ENCODE measurements at regions not wholly inside any gene's neighbourhood (a gene's known extent, or its start where the extent isn't known, plus 50 kb on each side); places are given as distances from the start of the nearest gene placed in this dataset.

DNA sequence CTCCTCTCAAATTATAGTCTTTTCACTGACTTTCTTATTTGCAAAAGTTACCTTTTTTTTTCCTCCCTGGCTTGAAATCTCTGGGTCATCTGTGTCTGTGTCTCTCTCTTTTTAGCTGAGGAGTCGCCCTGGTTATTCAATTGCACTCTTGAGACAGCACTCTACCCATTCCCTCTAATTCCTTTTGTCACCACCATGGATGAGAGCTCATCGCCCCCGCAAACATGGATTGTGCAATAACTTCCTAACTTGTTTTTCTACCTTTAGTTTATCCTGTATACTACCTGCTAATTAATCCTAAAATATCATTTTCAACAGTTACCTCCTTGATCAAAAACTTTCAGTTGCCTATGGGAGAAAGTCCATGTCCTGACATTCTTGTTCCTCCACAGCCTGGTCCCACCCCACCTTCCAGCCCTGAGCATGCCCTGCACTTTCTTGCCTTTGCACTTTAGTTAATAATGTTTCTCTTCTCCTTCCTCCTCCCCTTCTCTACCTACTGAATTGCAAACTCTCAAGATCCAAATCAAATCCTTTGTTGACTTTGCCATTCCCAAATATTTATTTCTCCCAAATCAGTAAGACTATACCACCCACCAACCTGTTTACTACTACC, 110.4 kb upstream of the MAGI3 start:
- no peak overlapping the region for H3K4me3 ChIP-seq (ENCODE audit: low read depth, low read length)
- no peaks in the 10 kb centered on the region for H3K27me3 ChIP-seq (ENCODE audit: control insufficient read depth, insufficient read depth, low read length)
- H3K79me2 ChIP-seq: no peaks in the 10 kb centered on the region
- H3K27ac ChIP-seq: no peak overlapping the region
- no peaks in the 10 kb centered on the region for H3K9me3 ChIP-seq (ENCODE audit: control insufficient read depth, low read length)
- TF ChIP-seq, protein P1, sequence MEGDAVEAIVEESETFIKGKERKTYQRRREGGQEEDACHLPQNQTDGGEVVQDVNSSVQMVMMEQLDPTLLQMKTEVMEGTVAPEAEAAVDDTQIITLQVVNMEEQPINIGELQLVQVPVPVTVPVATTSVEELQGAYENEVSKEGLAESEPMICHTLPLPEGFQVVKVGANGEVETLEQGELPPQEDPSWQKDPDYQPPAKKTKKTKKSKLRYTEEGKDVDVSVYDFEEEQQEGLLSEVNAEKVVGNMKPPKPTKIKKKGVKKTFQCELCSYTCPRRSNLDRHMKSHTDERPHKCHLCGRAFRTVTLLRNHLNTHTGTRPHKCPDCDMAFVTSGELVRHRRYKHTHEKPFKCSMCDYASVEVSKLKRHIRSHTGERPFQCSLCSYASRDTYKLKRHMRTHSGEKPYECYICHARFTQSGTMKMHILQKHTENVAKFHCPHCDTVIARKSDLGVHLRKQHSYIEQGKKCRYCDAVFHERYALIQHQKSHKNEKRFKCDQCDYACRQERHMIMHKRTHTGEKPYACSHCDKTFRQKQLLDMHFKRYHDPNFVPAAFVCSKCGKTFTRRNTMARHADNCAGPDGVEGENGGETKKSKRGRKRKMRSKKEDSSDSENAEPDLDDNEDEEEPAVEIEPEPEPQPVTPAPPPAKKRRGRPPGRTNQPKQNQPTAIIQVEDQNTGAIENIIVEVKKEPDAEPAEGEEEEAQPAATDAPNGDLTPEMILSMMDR (IDR thresholded peaks at IDR 0.05): no peak
- H2AFZ ChIP-seq: no peak overlapping the region
- H3K36me3 ChIP-seq (ENCODE audit: control insufficient read depth, insufficient read depth, low read length): no peaks in the 10 kb centered on the region
- H3K9ac ChIP-seq: no peak overlapping the region
- H3K4me1 ChIP-seq: no peaks in the 10 kb centered on the region
- H3K4me2 ChIP-seq (ENCODE audit: low read length): no peak overlapping the region

DNA sequence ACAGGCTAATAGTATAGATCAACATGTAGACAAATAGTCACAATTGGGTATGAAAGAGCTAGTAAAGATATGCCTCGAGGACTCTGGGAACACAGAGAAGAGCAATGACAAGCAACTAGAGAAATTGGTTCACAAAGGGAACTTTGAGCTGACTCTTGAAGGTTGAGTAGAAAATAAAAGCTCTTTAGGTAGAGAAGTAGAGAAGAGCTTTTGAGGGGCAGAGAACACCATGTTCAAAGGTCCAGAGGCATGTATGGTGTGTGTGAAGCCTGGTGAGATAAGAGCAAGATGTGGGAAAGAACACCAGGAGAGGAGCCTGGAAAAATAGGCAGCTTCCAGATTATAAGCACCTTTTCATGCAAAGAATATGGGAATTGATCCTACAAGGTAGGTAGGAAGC, 109.7 kb upstream of the MAGI3 start:
- H2AFZ ChIP-seq: no peak overlapping the region
- H3K4me2 ChIP-seq (ENCODE audit: low read length): no peak overlapping the region
- H3K9me3 ChIP-seq (ENCODE audit: control insufficient read depth, low read length): no peaks in the 10 kb centered on the region
- no peaks in the 10 kb centered on the region for H3K36me3 ChIP-seq (ENCODE audit: control insufficient read depth, insufficient read depth, low read length)
- H3K4me3 ChIP-seq (ENCODE audit: low read depth, low read length): no peak overlapping the region
- H3K79me2 ChIP-seq: no peaks in the 10 kb centered on the region
- no peak overlapping the region for H3K9ac ChIP-seq
- H3K27me3 ChIP-seq (ENCODE audit: control insufficient read depth, insufficient read depth, low read length): no peaks in the 10 kb centered on the region
- H3K4me1 ChIP-seq: no peaks in the 10 kb centered on the region
- H3K27ac ChIP-seq: no peak overlapping the region
- TF ChIP-seq, protein P1 (IDR thresholded peaks at IDR 0.05): no peak

- H3K9ac ChIP-seq: no peak overlapping the region
- no peak overlapping the region for H3K27ac ChIP-seq
- H2AFZ ChIP-seq: no peak overlapping the region
- no peaks in the 10 kb centered on the region for H3K36me3 ChIP-seq (ENCODE audit: control insufficient read depth, insufficient read depth, low read length)
- H3K27me3 ChIP-seq (ENCODE audit: control insufficient read depth, insufficient read depth, low read length): no peaks in the 10 kb centered on the region
- H3K4me3 ChIP-seq (ENCODE audit: low read depth, low read length): no peak overlapping the region
- TF ChIP-seq, protein P1 (IDR thresholded peaks at IDR 0.05): no peak
- H3K4me1 ChIP-seq: no peaks in the 10 kb centered on the region
- no peaks in the 10 kb centered on the region for H3K79me2 ChIP-seq
- no peak overlapping the region for H3K4me2 ChIP-seq (ENCODE audit: low read length)
- H3K9me3 ChIP-seq (ENCODE audit: control insufficient read depth, low read length): no peaks in the 10 kb centered on the region
Measured at GRCh38 chr1:113281550-113281949, 108.8 kb upstream of the MAGI3 start.

DNA sequence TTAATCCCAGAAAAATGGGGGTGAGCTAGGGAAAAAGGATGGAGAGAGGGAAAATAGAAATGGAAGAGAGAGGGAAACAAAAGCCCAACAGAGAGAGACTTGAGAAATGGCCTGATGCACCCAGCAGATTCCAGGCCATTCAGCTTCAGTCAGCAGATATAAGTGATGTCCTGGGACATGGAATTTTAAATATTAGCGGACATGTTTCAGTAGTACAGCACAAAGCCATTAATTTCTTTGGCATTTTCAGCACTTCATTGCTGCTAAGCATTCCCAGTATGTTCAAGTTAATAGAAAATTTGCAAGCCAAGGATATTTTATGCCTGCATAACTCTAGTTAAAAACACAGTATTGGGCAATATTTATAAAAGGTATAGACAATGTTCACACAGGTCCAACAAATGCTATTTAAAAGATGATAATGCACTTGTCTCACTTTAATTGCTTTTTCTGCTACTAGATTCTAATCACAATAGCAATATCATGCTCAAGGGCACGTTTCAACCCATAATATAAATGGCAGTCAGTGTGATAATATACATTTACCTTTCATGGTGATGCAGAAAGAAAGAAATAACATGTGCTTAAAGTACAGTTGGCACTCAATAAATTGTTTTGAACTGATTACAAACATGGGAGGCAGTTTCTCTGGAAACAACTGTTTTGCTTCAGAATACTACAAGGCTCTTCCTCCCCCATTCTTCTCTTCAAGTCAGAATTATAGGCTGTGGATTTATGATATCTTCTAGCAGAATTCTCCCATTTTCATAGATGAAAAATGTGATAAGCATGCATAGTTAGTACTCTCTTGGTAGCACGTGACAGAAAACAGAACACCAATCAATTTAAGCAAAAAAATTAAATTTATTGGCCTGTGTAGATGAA, 108.1 kb upstream of the MAGI3 start:
- Histone ChIP-seq H3K79me2 (no peaks in the 10 kb centered on the region), H3K4me2 (ENCODE audit: low read length) (no peak overlapping the region), H3K36me3 (ENCODE audit: control insufficient read depth, insufficient read depth, low read length) (no peaks in the 10 kb centered on the region), H3K4me1 (no peaks in the 10 kb centered on the region), H3K4me3 (ENCODE audit: low read depth, low read length) (no peak overlapping the region), H3K9ac (no peak overlapping the region), H3K27me3 (ENCODE audit: control insufficient read depth, insufficient read depth, low read length) (no peaks in the 10 kb centered on the region), H3K9me3 (ENCODE audit: control insufficient read depth, low read length) (no peaks in the 10 kb centered on the region), H2AFZ (no peak overlapping the region), H3K27ac (no peak overlapping the region)
- TF ChIP-seq, protein P1 (IDR thresholded peaks at IDR 0.05): no peak
